ENCODE measurements at regions not wholly inside any gene's neighbourhood (a gene's known extent, or its start where the extent isn't known, plus 50 kb on each side); places are given as distances from the start of the nearest gene placed in this dataset.

DNA sequence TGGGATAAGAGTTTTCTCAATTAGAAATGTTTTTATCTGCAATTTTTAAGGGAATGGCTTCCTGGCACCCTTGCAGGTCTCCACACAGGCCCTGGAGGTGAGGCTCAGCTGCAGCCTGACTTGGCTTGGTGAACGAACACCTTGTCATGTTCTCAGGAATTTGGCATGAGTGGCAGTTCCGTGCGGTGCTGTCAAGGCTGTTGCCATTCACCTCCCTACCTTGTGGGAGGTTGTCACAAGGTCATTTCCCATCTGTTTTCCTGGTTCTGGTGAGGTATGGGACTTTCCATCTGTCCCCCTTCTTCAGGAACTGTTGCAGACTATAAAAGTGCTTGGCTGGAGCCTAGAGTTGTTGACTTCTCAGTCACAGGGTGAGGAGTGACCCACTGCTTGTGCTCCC, 82.9 kb downstream of the ELOVL4 start:
- Histone ChIP-seq H3K9me3 (ENCODE audit: control insufficient read depth, insufficient read depth, low read depth, low read length) (no peaks in the 10 kb centered on the region), H3K27ac (ENCODE audit: extremely low read depth, low read depth, low read length) (no peak overlapping the region), H3K36me3 (ENCODE audit: control insufficient read depth in 2 of 2, insufficient read depth in 1 of 2, low read length in 2 of 2) (no peaks in the 10 kb centered on the region), H3K4me3 (ENCODE audit: low read depth, low read length) (no peak overlapping the region), H3K4me1 (ENCODE audit: control insufficient read depth, insufficient read depth, low read length) (no peaks in the 10 kb centered on the region)
- TF ChIP-seq, protein P1, sequence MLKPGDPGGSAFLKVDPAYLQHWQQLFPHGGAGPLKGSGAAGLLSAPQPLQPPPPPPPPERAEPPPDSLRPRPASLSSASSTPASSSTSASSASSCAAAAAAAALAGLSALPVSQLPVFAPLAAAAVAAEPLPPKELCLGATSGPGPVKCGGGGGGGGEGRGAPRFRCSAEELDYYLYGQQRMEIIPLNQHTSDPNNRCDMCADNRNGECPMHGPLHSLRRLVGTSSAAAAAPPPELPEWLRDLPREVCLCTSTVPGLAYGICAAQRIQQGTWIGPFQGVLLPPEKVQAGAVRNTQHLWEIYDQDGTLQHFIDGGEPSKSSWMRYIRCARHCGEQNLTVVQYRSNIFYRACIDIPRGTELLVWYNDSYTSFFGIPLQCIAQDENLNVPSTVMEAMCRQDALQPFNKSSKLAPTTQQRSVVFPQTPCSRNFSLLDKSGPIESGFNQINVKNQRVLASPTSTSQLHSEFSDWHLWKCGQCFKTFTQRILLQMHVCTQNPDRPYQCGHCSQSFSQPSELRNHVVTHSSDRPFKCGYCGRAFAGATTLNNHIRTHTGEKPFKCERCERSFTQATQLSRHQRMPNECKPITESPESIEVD (tag by site-specific recombination; IDR thresholded peaks at IDR 0.05) = no peak
- TF ChIP-seq, protein P2, sequence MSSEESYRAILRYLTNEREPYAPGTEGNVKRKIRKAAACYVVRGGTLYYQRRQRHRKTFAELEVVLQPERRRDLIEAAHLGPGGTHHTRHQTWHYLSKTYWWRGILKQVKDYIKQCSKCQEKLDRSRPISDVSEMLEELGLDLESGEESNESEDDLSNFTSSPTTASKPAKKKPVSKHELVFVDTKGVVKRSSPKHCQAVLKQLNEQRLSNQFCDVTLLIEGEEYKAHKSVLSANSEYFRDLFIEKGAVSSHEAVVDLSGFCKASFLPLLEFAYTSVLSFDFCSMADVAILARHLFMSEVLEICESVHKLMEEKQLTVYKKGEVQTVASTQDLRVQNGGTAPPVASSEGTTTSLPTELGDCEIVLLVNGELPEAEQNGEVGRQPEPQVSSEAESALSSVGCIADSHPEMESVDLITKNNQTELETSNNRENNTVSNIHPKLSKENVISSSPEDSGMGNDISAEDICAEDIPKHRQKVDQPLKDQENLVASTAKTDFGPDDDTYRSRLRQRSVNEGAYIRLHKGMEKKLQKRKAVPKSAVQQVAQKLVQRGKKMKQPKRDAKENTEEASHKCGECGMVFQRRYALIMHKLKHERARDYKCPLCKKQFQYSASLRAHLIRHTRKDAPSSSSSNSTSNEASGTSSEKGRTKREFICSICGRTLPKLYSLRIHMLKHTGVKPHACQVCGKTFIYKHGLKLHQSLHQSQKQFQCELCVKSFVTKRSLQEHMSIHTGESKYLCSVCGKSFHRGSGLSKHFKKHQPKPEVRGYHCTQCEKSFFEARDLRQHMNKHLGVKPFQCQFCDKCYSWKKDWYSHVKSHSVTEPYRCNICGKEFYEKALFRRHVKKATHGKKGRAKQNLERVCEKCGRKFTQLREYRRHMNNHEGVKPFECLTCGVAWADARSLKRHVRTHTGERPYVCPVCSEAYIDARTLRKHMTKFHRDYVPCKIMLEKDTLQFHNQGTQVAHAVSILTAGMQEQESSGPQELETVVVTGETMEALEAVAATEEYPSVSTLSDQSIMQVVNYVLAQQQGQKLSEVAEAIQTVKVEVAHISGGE (tag by site-specific recombination; conservative IDR thresholded peaks at IDR 0.05; ENCODE audit: low read depth) = no peak
- TF ChIP-seq ZSCAN30 (tag by site-specific recombination; IDR thresholded peaks at IDR 0.05) (no peak), ZNF416 (tag by site-specific recombination; IDR thresholded peaks at IDR 0.05) (no peak), ZNF202 (tag by site-specific recombination; IDR thresholded peaks at IDR 0.05; ENCODE audit: borderline replicate concordance) (no peak), BCL11B (tag by site-specific recombination; IDR thresholded peaks at IDR 0.05; ENCODE audit: low read depth) (no peak), ZNF510 (tag by site-specific recombination; IDR thresholded peaks at IDR 0.05; ENCODE audit: insufficient replicate concordance) (no peak), ZNF621 (tag by site-specific recombination; IDR thresholded peaks at IDR 0.05) (no peak), GLIS1 (tag by site-specific recombination; IDR thresholded peaks at IDR 0.05) (no peak), ZNF211 (tag by site-specific recombination; IDR thresholded peaks at IDR 0.05; ENCODE audit: low read depth) (no peak), ZNF214 (tag by site-specific recombination; IDR thresholded peaks at IDR 0.05; ENCODE audit: borderline replicate concordance) (no peak), ZNF155 (tag by site-specific recombination; IDR thresholded peaks at IDR 0.05) (no peak)
- TF ChIP-seq, protein P3, sequence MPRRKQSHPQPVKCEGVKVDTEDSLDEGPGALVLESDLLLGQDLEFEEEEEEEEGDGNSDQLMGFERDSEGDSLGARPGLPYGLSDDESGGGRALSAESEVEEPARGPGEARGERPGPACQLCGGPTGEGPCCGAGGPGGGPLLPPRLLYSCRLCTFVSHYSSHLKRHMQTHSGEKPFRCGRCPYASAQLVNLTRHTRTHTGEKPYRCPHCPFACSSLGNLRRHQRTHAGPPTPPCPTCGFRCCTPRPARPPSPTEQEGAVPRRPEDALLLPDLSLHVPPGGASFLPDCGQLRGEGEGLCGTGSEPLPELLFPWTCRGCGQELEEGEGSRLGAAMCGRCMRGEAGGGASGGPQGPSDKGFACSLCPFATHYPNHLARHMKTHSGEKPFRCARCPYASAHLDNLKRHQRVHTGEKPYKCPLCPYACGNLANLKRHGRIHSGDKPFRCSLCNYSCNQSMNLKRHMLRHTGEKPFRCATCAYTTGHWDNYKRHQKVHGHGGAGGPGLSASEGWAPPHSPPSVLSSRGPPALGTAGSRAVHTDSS (tag by site-specific recombination; IDR thresholded peaks at IDR 0.05) = no peak
- TF ChIP-seq, protein P4, sequence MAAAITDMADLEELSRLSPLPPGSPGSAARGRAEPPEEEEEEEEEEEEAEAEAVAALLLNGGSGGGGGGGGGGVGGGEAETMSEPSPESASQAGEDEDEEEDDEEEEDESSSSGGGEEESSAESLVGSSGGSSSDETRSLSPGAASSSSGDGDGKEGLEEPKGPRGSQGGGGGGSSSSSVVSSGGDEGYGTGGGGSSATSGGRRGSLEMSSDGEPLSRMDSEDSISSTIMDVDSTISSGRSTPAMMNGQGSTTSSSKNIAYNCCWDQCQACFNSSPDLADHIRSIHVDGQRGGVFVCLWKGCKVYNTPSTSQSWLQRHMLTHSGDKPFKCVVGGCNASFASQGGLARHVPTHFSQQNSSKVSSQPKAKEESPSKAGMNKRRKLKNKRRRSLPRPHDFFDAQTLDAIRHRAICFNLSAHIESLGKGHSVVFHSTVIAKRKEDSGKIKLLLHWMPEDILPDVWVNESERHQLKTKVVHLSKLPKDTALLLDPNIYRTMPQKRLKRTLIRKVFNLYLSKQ (tag by site-specific recombination; IDR thresholded peaks at IDR 0.05; ENCODE audit: borderline replicate concordance) = no peak
- TF ChIP-seq, protein P5, sequence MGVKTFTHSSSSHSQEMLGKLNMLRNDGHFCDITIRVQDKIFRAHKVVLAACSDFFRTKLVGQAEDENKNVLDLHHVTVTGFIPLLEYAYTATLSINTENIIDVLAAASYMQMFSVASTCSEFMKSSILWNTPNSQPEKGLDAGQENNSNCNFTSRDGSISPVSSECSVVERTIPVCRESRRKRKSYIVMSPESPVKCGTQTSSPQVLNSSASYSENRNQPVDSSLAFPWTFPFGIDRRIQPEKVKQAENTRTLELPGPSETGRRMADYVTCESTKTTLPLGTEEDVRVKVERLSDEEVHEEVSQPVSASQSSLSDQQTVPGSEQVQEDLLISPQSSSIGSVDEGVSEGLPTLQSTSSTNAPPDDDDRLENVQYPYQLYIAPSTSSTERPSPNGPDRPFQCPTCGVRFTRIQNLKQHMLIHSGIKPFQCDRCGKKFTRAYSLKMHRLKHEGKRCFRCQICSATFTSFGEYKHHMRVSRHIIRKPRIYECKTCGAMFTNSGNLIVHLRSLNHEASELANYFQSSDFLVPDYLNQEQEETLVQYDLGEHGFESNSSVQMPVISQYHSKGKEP (tag by site-specific recombination; IDR thresholded peaks at IDR 0.05) = no peak
- CTCF ChIA-PET = interaction anchor here (0.6 to 1.3 kb wide), 3 partner anchors 8 to 724 kb away, joined by 3 to 6 read pairs (median 5); no protein-coding TSS in a partner anchor
- POLR2A ChIA-PET = no interaction called here
